Epithelial cell of proximal tubule (primary cell): ENCODE measurements at regions not wholly inside any gene's neighbourhood (a gene's known extent, or its start where the extent isn't known, plus 50 kb on each side); places are given as distances from the start of the nearest gene placed in this dataset.

Source experiments
- DNase-seq: peaks from one replicate; pipeline ENCODE4 v3.0.0-alpha.2; 2011; ENCODE audit warnings: low read depth
- H3K4me3 ChIP-seq: 2 replicates; pipeline ENCODE4 v1.5.1; 2011; ENCODE audit warnings: low read depth, mild to moderate bottlenecking, low read length
- TF ChIP-seq, protein P1 (sequence below): conservative IDR thresholded peaks from 2 replicates; pipeline ENCODE4 v1.5.1; 2012; ENCODE audit warnings: low read depth, mild to moderate bottlenecking, low read length

GRCh38 chr4:14138106-14138505 lies 510.6 kb upstream of the BOD1L1 start:
- TF ChIP-seq, protein P1, sequence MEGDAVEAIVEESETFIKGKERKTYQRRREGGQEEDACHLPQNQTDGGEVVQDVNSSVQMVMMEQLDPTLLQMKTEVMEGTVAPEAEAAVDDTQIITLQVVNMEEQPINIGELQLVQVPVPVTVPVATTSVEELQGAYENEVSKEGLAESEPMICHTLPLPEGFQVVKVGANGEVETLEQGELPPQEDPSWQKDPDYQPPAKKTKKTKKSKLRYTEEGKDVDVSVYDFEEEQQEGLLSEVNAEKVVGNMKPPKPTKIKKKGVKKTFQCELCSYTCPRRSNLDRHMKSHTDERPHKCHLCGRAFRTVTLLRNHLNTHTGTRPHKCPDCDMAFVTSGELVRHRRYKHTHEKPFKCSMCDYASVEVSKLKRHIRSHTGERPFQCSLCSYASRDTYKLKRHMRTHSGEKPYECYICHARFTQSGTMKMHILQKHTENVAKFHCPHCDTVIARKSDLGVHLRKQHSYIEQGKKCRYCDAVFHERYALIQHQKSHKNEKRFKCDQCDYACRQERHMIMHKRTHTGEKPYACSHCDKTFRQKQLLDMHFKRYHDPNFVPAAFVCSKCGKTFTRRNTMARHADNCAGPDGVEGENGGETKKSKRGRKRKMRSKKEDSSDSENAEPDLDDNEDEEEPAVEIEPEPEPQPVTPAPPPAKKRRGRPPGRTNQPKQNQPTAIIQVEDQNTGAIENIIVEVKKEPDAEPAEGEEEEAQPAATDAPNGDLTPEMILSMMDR, result no peak
- no peak overlapping the region for H3K4me3 ChIP-seq
- DNase-seq, result no peak

DNA sequence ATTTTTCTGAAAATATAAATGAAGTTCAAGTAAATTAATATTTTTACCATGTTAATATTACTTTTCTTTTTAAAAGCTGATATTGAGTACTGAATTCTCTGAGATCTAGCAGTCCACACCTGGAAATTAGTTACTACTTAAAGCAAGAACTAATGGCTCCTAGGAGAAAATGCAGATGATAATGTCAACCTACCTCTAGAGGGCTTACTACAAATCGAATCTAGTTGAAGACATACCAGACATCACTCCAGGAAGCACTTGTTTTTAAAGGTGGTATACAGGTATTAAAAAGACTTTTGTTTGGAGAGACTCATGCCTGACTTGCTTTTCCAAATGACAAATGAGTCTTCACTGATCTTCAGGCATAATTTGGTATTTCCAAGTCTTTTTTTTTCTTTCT lies 516.4 kb upstream of the BOD1L1 start:
- DNase-seq, result no peak
- TF ChIP-seq, protein P1, result peak; percentile 43
- H3K4me3 ChIP-seq, result no peak overlapping the region

DNA sequence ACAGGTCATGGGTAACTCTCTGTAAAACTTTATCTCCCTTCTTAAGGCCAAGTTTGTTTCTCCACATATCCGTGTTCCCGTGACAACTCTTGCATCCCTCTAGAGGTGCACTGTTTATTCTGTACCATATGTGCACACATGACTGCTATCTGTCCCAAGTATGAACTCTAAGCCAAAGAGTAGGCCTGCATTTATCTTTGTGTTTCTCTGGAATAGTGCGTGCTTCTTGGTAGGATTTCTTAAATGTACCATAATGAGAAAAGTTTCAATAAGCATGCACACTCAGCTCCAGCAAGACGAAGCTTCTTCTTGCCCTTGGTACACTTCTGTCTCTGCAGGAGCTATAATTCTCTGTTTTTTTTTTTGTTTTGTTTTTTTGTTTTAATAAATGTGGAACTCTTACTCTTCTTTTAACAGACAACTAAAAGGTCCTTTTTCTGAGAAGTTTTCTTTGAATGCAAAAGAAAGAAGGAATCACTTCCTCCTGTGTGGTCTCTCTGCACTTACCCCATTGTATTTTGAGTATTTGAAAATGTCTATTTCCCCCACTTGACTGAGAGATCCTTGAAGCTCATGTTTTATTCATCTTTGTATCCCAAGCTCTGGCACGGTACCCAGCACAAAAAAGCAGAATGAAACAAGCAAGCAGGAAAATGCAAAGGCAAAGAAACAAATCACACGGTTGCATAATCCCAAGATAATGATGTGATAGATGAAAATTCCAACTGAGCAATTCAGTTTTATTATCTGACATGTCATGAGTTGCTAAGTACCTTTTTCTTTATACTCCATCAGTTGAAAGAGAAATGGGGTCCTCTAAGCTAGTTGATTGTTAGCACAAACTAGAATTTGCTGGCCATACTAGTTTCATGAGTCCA lies 521.9 kb upstream of the BOD1L1 start:
- TF ChIP-seq, protein P1, result no peak
- H3K4me3 ChIP-seq, result no peak overlapping the region
- DNase-seq, result no peak

DNA sequence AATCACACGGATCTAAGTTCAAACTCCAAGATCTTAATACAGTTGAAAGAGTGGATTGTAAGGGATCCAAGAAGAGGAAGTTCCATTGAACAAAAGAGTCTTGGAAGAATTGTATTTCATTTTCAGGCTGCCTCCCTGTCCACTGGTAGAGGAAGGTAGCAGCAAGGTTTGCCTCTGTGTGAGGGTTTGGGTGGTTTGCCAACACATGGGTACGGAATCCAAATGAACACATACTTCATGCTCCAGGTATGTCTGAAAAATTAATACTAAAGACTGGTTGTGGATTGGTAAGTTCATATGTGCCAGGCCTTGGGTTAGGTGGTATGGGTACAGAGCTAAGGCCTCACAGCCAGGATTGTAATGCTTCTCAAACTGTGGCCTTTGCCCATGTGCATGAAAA lies 523.6 kb upstream of the BOD1L1 start:
- no peak for DNase-seq
- H3K4me3 ChIP-seq, result no peak overlapping the region
- TF ChIP-seq, protein P1, result no peak

GRCh38 chr4:14152834-14153519 lies 525.5 kb upstream of the BOD1L1 start:
- no peak overlapping the region for H3K4me3 ChIP-seq
- TF ChIP-seq, protein P1, result no peak
- no peak for DNase-seq

- no peak overlapping the region for H3K4me3 ChIP-seq
- TF ChIP-seq, protein P1, result no peak
- no peak for DNase-seq
These were observed 528.3 kb upstream of the BOD1L1 start for GRCh38 chr4:14155803-14156202.
